ENCODE measurements at regions not wholly inside any gene's neighbourhood (a gene's known extent, or its start where the extent isn't known, plus 50 kb on each side); places are given as distances from the start of the nearest gene placed in this dataset.

GRCh38 chr5:85476617-85477016 is 1091.9 kb upstream of the EDIL3 start:
- no peak for TF ChIP-seq EZH2 (IDR thresholded peaks at IDR 0.05)
- TF ChIP-seq, protein P1, sequence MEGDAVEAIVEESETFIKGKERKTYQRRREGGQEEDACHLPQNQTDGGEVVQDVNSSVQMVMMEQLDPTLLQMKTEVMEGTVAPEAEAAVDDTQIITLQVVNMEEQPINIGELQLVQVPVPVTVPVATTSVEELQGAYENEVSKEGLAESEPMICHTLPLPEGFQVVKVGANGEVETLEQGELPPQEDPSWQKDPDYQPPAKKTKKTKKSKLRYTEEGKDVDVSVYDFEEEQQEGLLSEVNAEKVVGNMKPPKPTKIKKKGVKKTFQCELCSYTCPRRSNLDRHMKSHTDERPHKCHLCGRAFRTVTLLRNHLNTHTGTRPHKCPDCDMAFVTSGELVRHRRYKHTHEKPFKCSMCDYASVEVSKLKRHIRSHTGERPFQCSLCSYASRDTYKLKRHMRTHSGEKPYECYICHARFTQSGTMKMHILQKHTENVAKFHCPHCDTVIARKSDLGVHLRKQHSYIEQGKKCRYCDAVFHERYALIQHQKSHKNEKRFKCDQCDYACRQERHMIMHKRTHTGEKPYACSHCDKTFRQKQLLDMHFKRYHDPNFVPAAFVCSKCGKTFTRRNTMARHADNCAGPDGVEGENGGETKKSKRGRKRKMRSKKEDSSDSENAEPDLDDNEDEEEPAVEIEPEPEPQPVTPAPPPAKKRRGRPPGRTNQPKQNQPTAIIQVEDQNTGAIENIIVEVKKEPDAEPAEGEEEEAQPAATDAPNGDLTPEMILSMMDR (IDR thresholded peaks at IDR 0.05), result no peak

Measured in neural progenitor cell (in vitro differentiated cells).